ENCODE measurements at regions not wholly inside any gene's neighbourhood (a gene's known extent, or its start where the extent isn't known, plus 50 kb on each side); places are given as distances from the start of the nearest gene placed in this dataset.

DNA sequence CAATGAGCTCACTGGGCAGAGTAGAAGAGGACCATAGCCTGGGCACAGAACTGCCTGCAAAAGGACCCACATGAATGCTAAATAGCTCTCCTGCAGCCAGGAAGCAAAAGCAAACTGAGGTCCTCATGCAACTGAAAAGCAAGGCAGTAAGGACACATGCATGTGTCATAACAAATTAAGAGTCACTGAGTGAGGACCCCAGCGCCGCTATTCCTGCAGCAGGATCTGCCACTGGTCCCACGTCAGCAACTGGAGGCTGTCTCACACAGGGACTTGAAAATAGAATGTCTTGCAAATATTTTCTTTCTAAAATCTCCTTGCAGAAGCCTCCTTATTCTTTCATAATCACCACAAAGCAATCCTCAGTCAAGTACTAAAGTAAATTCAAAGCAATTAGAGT is 559.6 kb upstream of the DAB1 start:
- no peak for DNase-seq

GRCh38 chr1:57982852-57983251 is 559.0 kb upstream of the DAB1 start:
- no peak for DNase-seq

- DNase-seq = peak in 1 of 2 experiments; percentile 16
Measured at GRCh38 chr1:57976216-57976615, 552.4 kb upstream of the DAB1 start.

- DNase-seq = no peak
Measured at GRCh38 chr1:57968321-57968720, 544.5 kb upstream of the DAB1 start.

DNA sequence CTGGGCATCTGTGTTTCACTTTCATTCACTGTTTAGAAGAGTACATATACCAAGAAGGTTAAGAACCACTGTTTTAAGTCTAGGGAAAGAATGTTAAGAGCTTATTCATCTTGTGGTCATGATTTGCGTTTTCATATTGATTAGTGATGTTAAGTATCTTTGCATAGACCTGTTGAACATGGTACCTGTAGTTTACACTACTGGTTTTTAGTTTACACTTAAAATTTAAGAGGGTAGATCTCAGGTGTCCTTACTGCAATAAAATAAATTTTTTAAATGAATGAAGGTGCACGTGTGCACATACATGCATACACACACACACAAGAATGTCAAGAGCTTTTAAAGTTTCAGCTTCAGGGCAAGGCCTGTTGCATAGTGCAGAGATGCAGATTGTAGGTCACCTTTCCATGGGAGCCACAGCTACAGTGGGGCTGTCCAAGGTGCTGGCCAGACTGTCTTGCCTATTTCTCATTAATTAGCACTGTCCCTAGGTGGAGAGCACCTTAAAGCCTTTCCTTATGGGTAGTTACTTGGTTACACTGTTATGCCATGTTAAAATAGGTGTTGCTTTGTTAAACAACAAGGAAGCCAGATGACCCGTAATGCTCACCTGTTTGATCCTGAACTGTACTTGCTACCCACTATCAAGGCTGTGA is 543.0 kb upstream of the DAB1 start:
- DNase-seq = no peak

DNA sequence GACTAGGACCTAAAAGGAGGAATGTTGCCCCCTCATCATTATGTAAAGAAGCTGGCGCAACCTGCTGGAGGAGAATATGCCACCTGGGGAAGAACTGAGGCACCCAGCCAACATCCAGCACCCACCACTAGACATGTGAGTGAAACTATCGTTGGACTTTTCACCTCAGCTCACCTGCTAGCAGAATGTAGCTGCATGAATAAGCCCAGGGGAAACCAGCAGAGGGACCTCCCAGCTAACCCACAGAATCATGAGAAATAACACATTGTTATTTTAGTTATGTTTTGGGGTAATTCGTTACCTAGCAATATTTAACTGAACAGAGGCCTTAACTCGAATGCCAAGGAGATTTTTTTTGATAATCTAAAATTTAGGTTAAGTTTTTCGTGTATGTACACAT is 542.5 kb upstream of the DAB1 start:
- no peak for DNase-seq

DNA sequence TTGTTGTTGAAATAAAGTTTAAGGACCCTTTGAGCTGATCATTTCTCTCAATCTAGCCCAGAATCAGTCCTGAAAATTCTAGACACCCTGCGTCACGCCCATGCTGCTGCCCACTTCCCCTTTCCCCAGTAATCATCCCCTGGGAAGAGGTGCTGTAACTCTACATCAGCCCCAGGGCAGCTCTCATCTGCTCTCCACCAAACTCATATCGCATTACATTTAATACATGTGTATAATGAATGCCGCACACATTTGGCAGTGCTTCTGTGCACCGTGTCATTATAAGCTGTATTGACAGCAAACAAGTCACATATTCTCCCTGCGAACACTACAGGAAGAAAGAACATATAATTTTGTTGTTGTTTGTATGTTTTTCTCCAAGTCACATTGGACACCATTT is 539.7 kb upstream of the DAB1 start:
- peak; percentile 92 to 98 for DNase-seq

GRCh38 chr1:57959531-57960241 is 535.8 kb upstream of the DAB1 start:
- no peak for DNase-seq

- DNase-seq = no peak
Measured at GRCh38 chr1:57957576-57957975, 533.7 kb upstream of the DAB1 start.

DNA sequence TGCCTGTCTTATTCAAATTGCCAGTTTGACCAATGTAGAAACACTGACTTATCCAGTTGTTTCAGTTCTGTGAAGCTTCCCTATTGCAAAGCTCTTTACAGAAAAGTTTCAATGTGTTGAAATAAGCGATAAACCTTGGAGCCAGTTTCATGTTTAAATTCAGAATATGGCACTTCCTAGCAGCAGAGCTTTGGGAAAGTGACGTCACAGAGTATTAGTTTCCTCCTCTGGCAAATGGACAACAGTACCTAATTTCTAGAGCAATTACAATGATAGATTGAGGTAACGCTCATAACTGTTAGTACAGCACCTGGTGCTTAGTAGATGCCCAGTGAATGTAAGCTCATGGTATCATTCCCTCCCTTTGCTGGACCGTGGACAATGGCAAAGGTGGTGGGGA is 527.5 kb upstream of the DAB1 start:
- no peak for DNase-seq

DNA sequence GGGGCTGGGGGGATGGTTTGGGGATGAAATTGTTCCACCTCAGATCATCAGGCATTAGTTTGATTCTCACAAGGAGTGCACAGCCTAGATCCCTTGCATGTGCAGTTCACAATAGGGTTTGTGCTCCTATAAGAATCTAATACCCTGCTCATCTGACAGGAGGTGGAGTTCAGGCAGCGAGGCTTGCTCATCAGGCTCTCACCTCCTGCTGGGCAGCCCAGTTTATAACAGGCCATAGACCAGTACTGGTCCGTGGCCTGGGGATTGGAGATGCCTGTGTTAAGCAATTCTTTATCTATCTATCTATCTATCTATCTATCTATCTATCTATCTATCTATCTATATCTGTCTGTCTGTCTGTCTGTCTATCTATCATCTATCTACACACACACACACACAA is 525.3 kb upstream of the DAB1 start:
- DNase-seq = no peak

DNA sequence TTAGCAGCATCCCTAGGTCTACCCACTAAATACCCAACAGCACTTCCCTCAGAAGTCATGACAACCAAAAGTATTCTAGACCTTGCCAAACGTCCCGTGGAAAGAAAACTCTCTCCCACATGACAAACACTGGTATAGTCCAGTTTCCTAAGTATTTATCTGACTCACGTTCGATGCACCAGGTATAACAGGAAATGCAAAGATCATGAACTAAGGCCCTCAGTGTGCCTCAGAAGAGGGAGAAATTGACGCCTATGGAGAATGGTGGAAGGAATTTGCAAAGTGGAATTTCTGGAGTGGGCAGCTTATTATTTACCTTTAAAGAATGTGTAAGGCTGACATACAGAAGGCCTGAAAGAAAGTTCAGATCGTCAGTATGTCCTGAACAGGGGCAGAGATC is 523.6 kb upstream of the DAB1 start:
- DNase-seq = no peak

- DNase-seq = no peak
Measured at GRCh38 chr1:57945045-57945444, 521.2 kb upstream of the DAB1 start.

GRCh38 chr1:57943365-57943764 is 519.5 kb upstream of the DAB1 start:
- no peak for DNase-seq

DNA sequence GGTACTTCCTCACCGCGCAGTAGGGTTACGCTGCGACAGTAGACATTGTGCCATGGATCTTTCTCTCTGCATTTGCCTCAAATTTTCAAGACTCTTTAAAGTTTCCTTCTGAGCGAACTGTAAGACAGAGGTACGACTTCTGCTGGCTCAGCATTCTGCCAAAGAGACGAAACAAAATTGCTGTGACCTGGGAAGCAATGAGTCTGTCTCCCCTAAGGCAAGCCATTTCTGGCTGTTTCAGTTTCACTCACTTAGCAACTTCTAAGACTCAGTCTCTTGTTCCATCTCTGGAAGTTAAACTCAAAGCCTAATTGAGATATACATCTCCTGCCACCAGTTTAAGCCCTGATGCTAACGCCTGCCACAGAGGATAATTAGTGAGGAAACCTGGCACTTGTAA is 510.9 kb upstream of the DAB1 start:
- DNase-seq = no peak

DNA sequence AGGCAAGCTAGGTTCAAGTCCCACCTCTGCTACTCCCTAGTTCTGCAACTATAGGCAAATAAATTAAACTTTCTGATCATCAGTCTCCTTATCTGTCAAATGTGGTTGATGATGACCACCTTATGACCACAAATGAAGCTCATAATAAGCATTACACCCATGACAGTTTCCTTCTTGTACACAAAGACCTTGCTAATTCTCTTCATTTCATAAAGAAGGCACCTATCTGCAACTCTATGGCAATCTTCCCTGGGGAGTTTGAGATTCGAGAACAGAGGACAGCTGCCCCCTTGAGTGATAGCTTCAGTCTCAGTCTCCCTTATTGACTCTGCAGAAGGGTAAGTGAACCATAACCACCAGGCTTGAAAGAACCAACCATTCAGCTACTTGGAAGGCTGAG is 503.1 kb upstream of the DAB1 start:
- no peak for DNase-seq

DNA sequence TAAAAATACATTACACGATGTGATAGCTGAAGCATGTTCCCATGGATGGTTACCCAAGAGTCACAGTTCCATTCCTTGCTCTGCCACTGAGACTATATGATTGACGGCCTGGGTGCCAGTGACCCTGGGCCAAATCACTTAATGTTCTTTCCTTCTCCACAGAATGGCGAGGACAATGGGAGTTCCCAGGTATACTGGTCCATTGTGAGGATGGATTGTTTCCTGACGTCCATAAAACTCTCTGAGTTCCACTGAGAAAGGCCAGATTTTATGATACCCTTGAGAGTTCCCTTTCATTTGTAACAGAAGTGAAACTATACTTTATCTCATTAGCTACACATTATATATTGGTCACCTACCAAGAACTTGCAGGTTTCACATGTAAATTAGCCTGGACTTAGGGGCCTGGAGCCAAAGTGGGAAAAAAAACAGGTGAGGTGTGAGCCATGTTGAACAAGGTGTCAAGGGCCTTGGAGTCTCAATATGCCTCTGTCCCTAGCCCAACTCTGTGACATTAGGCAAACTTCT is 502.2 kb upstream of the DAB1 start:
- DNase-seq = no peak

DNA sequence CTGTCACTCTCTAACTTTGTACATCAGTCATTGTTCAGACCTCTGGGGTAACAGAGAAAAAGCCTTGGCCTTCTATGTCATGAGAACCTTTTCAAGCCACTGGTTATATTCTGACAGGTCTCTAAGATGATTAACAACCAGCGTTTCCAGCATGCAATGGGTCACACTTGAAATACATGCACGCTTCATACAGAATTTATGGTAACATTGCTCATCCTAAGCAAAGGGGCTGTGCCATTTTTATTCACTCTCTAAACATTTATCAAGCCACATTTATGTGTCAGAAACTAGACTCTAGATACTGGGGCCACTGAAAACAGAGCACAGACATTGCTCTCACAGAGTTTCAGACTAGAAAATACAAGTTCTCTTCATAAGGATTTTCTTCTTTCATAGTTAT is 501.4 kb upstream of the DAB1 start:
- no peak for DNase-seq

DNA sequence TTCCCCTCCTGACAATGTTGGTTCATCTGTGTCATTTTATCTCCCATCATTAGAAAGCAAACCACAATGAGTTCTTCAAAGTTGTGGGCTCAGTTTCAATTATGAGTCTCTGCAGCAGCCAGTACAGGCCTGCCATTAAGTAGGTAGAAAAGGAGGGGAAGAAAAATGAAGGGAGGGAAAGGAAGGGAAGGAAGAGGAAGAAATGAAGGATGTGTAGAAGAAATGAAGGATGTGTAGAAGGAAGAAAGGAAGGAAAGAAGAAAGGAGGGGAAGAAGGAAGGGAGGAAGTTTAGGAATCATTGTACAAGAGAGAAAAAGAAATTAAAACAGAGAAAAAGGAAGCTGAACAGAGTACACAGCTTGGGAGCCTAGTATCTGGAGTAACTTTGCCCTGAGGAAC is 498.3 kb upstream of the DAB1 start:
- no peak for DNase-seq

DNA sequence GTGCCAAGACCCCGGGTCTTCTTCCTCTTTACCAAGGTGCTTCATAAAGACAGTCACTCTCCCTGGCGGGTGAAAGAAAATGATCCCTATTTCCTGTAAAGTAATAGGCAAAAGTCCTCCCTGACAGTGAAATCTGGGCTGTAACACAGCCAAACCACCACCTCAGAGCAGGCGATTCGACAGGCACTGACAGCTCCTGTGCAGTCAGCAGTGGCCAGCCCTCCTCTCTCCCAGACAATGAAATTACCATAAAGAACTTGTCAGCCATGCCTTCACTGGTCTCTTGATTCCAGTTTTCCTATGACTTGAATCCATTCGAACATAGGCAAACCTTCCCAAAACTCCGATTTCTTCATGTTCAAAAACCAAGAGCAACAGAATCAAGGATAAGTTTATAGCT is 492.2 kb upstream of the DAB1 start:
- DNase-seq = no peak

GRCh38 chr1:57911427-57911826 is 487.6 kb upstream of the DAB1 start:
- DNase-seq = no peak

DNA sequence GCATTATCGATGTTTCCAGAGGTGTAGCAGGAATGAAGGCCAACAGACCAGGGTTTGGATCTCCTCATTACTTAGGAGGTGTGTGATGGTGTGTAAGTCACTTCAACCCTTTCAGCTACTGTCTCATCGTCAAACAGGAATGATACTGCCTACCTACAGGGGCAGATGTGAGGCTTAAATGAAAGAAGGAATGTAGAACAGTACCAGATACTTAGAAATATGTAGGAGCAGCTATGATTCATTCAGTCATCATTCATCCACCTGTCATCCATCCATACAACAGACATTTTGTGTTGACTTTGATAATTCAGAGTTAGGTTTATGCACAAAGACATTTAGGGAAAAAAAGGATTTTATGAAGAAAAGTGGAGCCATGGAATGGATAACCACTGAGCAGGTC is 486.9 kb upstream of the DAB1 start:
- no peak for DNase-seq

DNA sequence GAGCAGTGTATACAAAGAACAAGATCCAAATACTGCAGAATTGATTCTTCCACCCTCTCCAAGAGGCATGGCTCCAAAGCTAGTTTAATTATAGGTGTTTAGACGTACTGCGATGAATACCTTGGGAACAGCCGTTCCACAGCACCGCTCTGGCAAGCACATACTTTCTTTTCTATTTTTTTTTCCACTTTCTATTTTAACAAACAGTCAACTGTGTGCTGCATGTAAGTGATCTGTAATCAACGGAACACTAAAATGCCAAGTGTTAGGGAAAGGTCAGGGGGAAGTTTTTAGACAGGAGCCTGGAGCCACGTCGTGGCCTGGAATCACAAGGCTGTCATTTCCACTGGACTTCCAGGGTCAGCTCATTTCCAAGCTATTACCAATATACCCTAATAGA is 486.4 kb upstream of the DAB1 start:
- DNase-seq = no peak

DNA sequence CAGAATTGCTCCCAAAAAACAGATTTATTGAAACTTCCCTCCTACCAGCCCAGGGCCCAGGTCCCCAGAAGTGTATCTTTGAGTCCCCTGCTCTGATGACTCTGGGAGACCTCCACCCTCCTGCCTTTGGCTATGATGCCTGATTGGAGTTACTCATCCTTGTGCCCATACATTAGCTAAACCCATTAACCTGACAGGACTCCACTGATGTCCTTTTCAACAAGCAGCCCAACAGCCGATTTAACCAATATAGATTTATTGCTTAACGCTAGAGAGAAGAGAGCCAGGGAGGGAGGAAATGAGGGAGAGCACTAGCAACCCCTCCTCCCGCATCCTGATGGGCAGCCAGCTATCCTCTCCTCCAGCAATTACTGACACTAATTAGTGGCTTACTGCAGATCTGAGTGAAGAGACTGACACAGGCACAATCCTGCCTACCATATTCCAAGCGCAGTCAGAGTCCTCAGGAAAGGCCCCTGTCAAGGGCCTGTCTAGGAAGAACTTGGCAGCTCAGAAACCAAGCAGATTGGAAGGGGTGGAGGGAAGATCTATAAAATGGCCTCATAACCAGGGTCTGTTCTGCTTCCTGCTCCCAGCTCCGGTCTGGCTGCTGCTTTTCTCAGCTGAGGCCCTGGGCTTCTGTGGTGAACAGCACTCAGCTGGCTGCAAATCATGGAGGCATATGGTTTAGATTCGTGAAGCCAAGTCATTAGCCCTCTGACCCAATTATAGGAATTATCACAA is 484.5 kb upstream of the DAB1 start:
- peak in 1 of 2 experiments; percentile 36 for DNase-seq

Data from NCI-H2081 (cell line).